HCT116 (cell line): ENCODE measurements at regions not wholly inside any gene's neighbourhood (a gene's known extent, or its start where the extent isn't known, plus 50 kb on each side); places are given as distances from the start of the nearest gene placed in this dataset.

Experiments used
- ATAC-seq: fragments of 200-7000 bp; cut with Tn5 transposase; 2 replicates; pipeline ENCODE4 v1.9.1; 2020; ENCODE audit warnings: mild to moderate bottlenecking, moderate library complexity
- BruUV-seq: library from RNA; stranded (reverse); fragments of 400-500 nt; replicated peaks from 2 replicates; lab custom pipeline; 2021; lab: Mats Ljungman, UMichigan
- CTCF ChIA-PET: fragments of 300-600 bp; sonication (Branson Sonifier 250); formaldehyde crosslinking; loops from one replicate; lab custom pipeline; 2021; ENCODE audit warnings: antibody characterized with exemption; lab: Charles Lee
- POLR2A ChIA-PET: fragments of 300-600, 350-600 bp; sonication (Branson Sonifier 250); formaldehyde crosslinking; loops from one replicate; lab custom pipeline; 2021; ENCODE audit warnings: antibody characterized with exemption; lab: Charles Lee
- RAD21 ChIA-PET, 2 experiments: fragments of 300-600 bp; sonication (Branson Sonifier 250); formaldehyde crosslinking; loops; one replicate each; lab custom pipeline; 2023; ENCODE audit warnings: low total read pairs in 2 of 2; ENCODE audit not compliant: uncharacterized antibody in 2 of 2, unreplicated experiment in 2 of 2, low non-redundant PET in 1 of 2; lab: Charles Lee
- DNase-seq: peaks from one replicate; pipeline ENCODE4 v3.0.0-alpha.2; 2010; ENCODE audit warnings: low read depth, low spot score
- H2AFZ ChIP-seq: fragments of 200-600 bp; shearing (Covaris generic), sonication (generic); 2 replicates; pipeline ENCODE4 v1.6.1; 2017; ENCODE audit warnings: low read depth, mixed run types, mixed read lengths, antibody characterized with exemption, low read length; ENCODE audit not compliant: poor library complexity, severe bottlenecking
- H3K27ac ChIP-seq: 2 replicates; pipeline ENCODE4 v1.5.1; 2012; ENCODE audit warnings: low read depth, low read length
- H3K27me3 ChIP-seq: fragments of 200-600 bp; sonication (generic); 2 replicates; pipeline ENCODE4 v1.6.1; 2016; ENCODE audit warnings: mixed run types, low read length, mixed read lengths; ENCODE audit not compliant: insufficient read depth
- H3K36me3 ChIP-seq, 2 experiments: fragments of 200-500 bp in 1 of 2; fragments of 200-600 bp in 1 of 2; sonication (Bioruptor generic) in 1 of 2; sonication (generic) in 1 of 2; 2 replicates each; pipeline versions ENCODE4 v1.5.1 to v1.6.1; 2014 to 2016; ENCODE audit warnings: low read length in 2 of 2, inconsistent platforms in 1 of 2, mixed read lengths in 1 of 2, mixed run types in 1 of 2; ENCODE audit not compliant: insufficient read depth in 2 of 2, control insufficient read depth in 1 of 2
- H3K4me1 ChIP-seq, 2 experiments: fragments of 200-600 bp in 1 of 2; sonication (generic) in 1 of 2; 2 replicates each; pipeline versions ENCODE4 v1.5.1 to v1.6.1; 2012 to 2017; ENCODE audit warnings: low read length in 2 of 2, inconsistent platforms in 1 of 2, mild to moderate bottlenecking in 1 of 2, mixed read lengths in 1 of 2, mixed run types in 1 of 2, moderate library complexity in 1 of 2; ENCODE audit not compliant: insufficient read depth in 2 of 2, control insufficient read depth in 1 of 2
- H3K4me2 ChIP-seq: fragments of 200-600 bp; sonication (generic); 2 replicates; pipeline ENCODE4 v1.6.1; 2017; ENCODE audit warnings: mixed run types, low read length, mixed read lengths
- H3K4me3 ChIP-seq, 2 experiments: fragments of 200-600 bp in 1 of 2; sonication (generic) in 1 of 2; replicated peaks in 1 of 2; 2 replicates each; pipeline ENCODE4 v1.5.1; 2011 to 2016; ENCODE audit warnings: low read length in 2 of 2, control low read depth in 1 of 2, low read depth in 1 of 2, mild to moderate bottlenecking in 1 of 2, mixed read lengths in 1 of 2, mixed run types in 1 of 2
- H3K79me2 ChIP-seq: fragments of 200-600 bp; sonication (generic); 2 replicates; pipeline ENCODE4 v1.6.1; 2017; ENCODE audit warnings: mild to moderate bottlenecking, mixed run types, low read length, moderate library complexity, mixed read lengths; ENCODE audit not compliant: insufficient read depth
- H3K9ac ChIP-seq: fragments of 200-600 bp; sonication (generic); 2 replicates; pipeline ENCODE4 v1.6.1; 2016; ENCODE audit warnings: low read length, mixed read lengths
- H3K9me2 ChIP-seq: fragments of 200-600 bp; sonication (generic), shearing (Covaris generic); 2 replicates; pipeline ENCODE4 v1.6.1; 2017; ENCODE audit warnings: mixed run types, mild to moderate bottlenecking, moderate library complexity; ENCODE audit not compliant: insufficient read depth
- H3K9me3 ChIP-seq, 2 experiments: fragments of 200-500 bp in 1 of 2; fragments of 200-600 bp in 1 of 2; sonication (Bioruptor generic) in 1 of 2; sonication (generic) in 1 of 2; 2 replicates each; pipeline ENCODE4 v1.6.1; 2014 to 2017; ENCODE audit warnings: low read length in 2 of 2, mixed read lengths in 2 of 2, inconsistent platforms in 1 of 2, low read depth in 1 of 2, mild to moderate bottlenecking in 1 of 2, mixed run types in 1 of 2, moderate library complexity in 1 of 2; ENCODE audit not compliant: control insufficient read depth in 1 of 2, insufficient read depth in 1 of 2
- H4K20me1 ChIP-seq: fragments of 200-600 bp; sonication (generic), shearing (Covaris generic); 2 replicates; pipeline ENCODE4 v1.6.1; 2017; ENCODE audit warnings: mixed run types, mild to moderate bottlenecking, moderate library complexity; ENCODE audit not compliant: insufficient read depth
- CEBPB ChIP-seq: IDR thresholded peaks from 2 replicates; pipeline ENCODE4 v1.6.1; 2012; ENCODE audit warnings: low read depth
- CTCF ChIP-seq, 3 experiments: fragments of 200-600 bp in 1 of 3; sonication (generic) in 1 of 3; IDR thresholded peaks in 2 of 3; conservative IDR thresholded peaks in 1 of 3; 2 replicates each; pipeline ENCODE4 v1.5.1; 2012 to 2017; ENCODE audit warnings: low read depth in 2 of 3, low read length in 2 of 3, antibody characterized with exemption in 1 of 3, borderline replicate concordance in 1 of 3, control low read depth in 1 of 3, mild to moderate bottlenecking in 1 of 3, mixed read lengths in 1 of 3, mixed run types in 1 of 3, moderate library complexity in 1 of 3; ENCODE audit not compliant: insufficient read depth in 1 of 3
- ELF1 ChIP-seq: IDR thresholded peaks from 2 replicates; pipeline ENCODE4 v1.6.1; 2012; ENCODE audit warnings: low read depth, borderline replicate concordance
- EZH2 ChIP-seq: fragments of 200-600 bp; sonication (generic); IDR thresholded peaks from 2 replicates; pipeline ENCODE4 v1.6.1; 2017; ENCODE audit warnings: antibody characterized with exemption, mixed run types
- EZH2phosphoT487 ChIP-seq: fragments of 200-600 bp; IDR thresholded peaks from 2 replicates; pipeline ENCODE4 v1.6.1; 2018; ENCODE audit warnings: antibody characterized with exemption, borderline replicate concordance
- FOSL1 ChIP-seq: IDR thresholded peaks from 2 replicates; pipeline ENCODE4 v1.6.1; 2012; ENCODE audit warnings: low read depth
- JUND ChIP-seq: IDR thresholded peaks from 2 replicates; pipeline ENCODE4 v1.6.1; 2012
- MAX ChIP-seq: IDR thresholded peaks from 2 replicates; pipeline ENCODE4 v1.6.1; 2012
- RAD21 ChIP-seq: IDR thresholded peaks from 2 replicates; pipeline ENCODE4 v1.6.1; 2012; ENCODE audit warnings: low read depth, mild to moderate bottlenecking
- REST ChIP-seq: IDR thresholded peaks from 2 replicates; pipeline ENCODE4 v1.6.1; 2012; ENCODE audit warnings: low read depth
- SRF ChIP-seq: IDR thresholded peaks from 2 replicates; pipeline ENCODE4 v1.6.1; 2012; ENCODE audit warnings: low read depth
- ZBTB33 ChIP-seq: IDR thresholded peaks from 2 replicates; pipeline ENCODE4 v1.6.1; 2011; ENCODE audit warnings: mild to moderate bottlenecking, low read length, moderate library complexity; ENCODE audit not compliant: insufficient replicate concordance; ENCODE audit errors: extremely low read depth
- ZFX ChIP-seq: fragments of 450-650 bp; IDR thresholded peaks from 2 replicates; pipeline ENCODE4 v1.6.1; 2017
- intact Hi-C: fragments of 100-400 bp; cut with micrococcal nuclease; formaldehyde crosslinking; loops from 2 replicates; pipeline ENCODE4 v1.10.0; 2022

DNA sequence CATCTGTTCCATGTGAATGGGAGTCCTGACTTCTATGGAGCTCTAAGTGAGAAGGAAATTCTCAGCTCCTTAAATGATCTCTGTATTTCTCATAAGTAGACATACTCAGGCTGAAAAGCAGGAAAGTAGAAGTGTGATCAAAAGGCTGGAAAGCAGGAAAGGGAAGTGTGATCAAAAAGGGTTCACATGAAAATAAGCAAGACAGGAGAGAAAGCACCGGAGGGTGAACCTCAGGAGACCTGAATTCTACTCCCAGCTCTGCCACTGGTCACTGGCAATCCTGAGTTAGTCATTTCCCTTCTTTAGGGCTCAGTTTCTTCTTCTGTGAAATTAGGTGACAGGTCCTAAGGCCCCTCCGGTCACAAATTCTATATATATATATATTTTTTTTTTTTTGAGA, 55.5 kb upstream of the TRERF1 start:
- Histone ChIP-seq H2AFZ (no peak overlapping the region), H3K4me1 (peaks cover 6 to 26% of the 10 kb centered on the region in 2 experiments; a peak in 3 of 4 replicates), H3K36me3 (no peaks in the 10 kb centered on the region), H3K27me3 (no peaks in the 10 kb centered on the region), H3K4me3 (no peak overlapping the region), H3K9ac (no peak overlapping the region), H4K20me1 (no peaks in the 10 kb centered on the region), H3K27ac (no peak overlapping the region), H3K9me2 (no peaks in the 10 kb centered on the region), H3K4me2 (no peak overlapping the region), H3K79me2 (no peaks in the 10 kb centered on the region), H3K9me3 (no peaks in the 10 kb centered on the region)
- intact Hi-C loops = no loop called here
- CTCF ChIA-PET = interaction anchor here (3.3 kb wide), 1 partner anchor 41 kb away, joined by 11 read pairs; no protein-coding TSS in a partner anchor
- POLR2A ChIA-PET = interaction anchor here (0.5 to 1.5 kb wide), 2 partner anchors 57 to 196 kb away, joined by 4 read pairs; partner anchors contain the start of gene UBR2
- BruUV-seq = no TSS peak
- RAD21 ChIA-PET = no interaction called here
- no peak for ATAC-seq
- DNase-seq = no peak
- TF ChIP-seq CTCF (IDR thresholded peaks at IDR 0.05 in 2 of 3, conservative IDR thresholded peaks at IDR 0.05 in 1 of 3; ENCODE audit: borderline replicate concordance in 1 of 3, insufficient read depth in 1 of 3, low read depth in 2 of 3, low read length in 2 of 3) = no peak
- TF ChIP-seq ZFX = no peak
- TF ChIP-seq ELF1 = no peak
- no peak for TF ChIP-seq RAD21
- no peak for TF ChIP-seq SRF
- no peak for TF ChIP-seq CEBPB
- no peak for TF ChIP-seq ZBTB33
- TF ChIP-seq REST = no peak
- TF ChIP-seq JUND = no peak
- TF ChIP-seq EZH2 = no peak
- no peak for TF ChIP-seq MAX
- TF ChIP-seq EZH2phosphoT487 = no peak
- TF ChIP-seq FOSL1 = no peak
